ENCODE measurements at regions not wholly inside any gene's neighbourhood (a gene's known extent, or its start where the extent isn't known, plus 50 kb on each side); places are given as distances from the start of the nearest gene placed in this dataset.

- CTCF ChIA-PET = no interaction called here
Measured at GRCh38 chr13:54162069-54162468, 1133.5 kb downstream of the OLFM4 start.

GRCh38 chr13:54165581-54166215, 1137.1 kb downstream of the OLFM4 start:
- no peak for DNase-seq (ENCODE audit: extremely low spot score)

More at GRCh38 chr13:54162069-54162468, 1133.5 kb downstream of the OLFM4 start:
- no peak for DNase-seq (ENCODE audit: extremely low spot score)
- no peak for TF ChIP-seq CTCF (IDR thresholded peaks at IDR 0.05; ENCODE audit: control extremely low read depth, extremely low read depth, low read depth, missing control alignments)
- POLR2A ChIA-PET = no interaction called here

GRCh38 chr13:54173996-54174395, 1145.4 kb downstream of the OLFM4 start:
- POLR2A ChIA-PET = no interaction called here
- no peak for TF ChIP-seq CTCF (IDR thresholded peaks at IDR 0.05; ENCODE audit: control extremely low read depth, extremely low read depth, low read depth, missing control alignments)
- DNase-seq (ENCODE audit: extremely low spot score) = no peak
- CTCF ChIA-PET = no interaction called here

More at GRCh38 chr13:54165581-54166215, 1137.1 kb downstream of the OLFM4 start:
- ChIA-PET POLR2A (no interaction called here), CTCF (interaction anchor here (1.0 kb wide), 1 partner anchor 15 kb away, joined by 3 read pairs; no protein-coding TSS in a partner anchor)
- TF ChIP-seq CTCF (IDR thresholded peaks at IDR 0.05; ENCODE audit: control extremely low read depth, extremely low read depth, low read depth, missing control alignments) = no peak

- POLR2A ChIA-PET = no interaction called here
- CTCF ChIA-PET = no interaction called here
- DNase-seq (ENCODE audit: extremely low spot score) = no peak
Measured at GRCh38 chr13:54175466-54175865, 1146.9 kb downstream of the OLFM4 start.

GRCh38 chr13:54177466-54177865, 1148.9 kb downstream of the OLFM4 start:
- no peak for TF ChIP-seq CTCF (IDR thresholded peaks at IDR 0.05; ENCODE audit: control extremely low read depth, extremely low read depth, low read depth, missing control alignments)
- POLR2A ChIA-PET = no interaction called here
- CTCF ChIA-PET = no interaction called here
- no peak for DNase-seq (ENCODE audit: extremely low spot score)

More at GRCh38 chr13:54175466-54175865, 1146.9 kb downstream of the OLFM4 start:
- TF ChIP-seq CTCF (IDR thresholded peaks at IDR 0.05; ENCODE audit: control extremely low read depth, extremely low read depth, low read depth, missing control alignments) = no peak

GRCh38 chr13:54183166-54183565, 1154.6 kb downstream of the OLFM4 start:
- DNase-seq (ENCODE audit: extremely low spot score) = no peak
- TF ChIP-seq CTCF (IDR thresholded peaks at IDR 0.05; ENCODE audit: control extremely low read depth, extremely low read depth, low read depth, missing control alignments) = no peak
- ChIA-PET POLR2A (no interaction called here), CTCF (no interaction called here)
